Endothelial cell of umbilical vein (primary cell): ENCODE measurements at regions not wholly inside any gene's neighbourhood (a gene's known extent, or its start where the extent isn't known, plus 50 kb on each side); places are given as distances from the start of the nearest gene placed in this dataset.

Experiments used
- BruUV-seq: library from RNA; stranded (reverse); fragments of 400-500 nt; replicated peaks from 2 replicates; lab custom pipeline; 2021; lab: Mats Ljungman, UMichigan
- CTCF ChIA-PET: fragments of 300-600, 350-600 bp; sonication (Branson Sonifier 250); formaldehyde crosslinking; loops from one replicate; lab custom pipeline; 2021; ENCODE audit warnings: antibody characterized with exemption, inconsistent platforms; lab: Charles Lee
- POLR2A ChIA-PET: fragments of 300-600, 350-600 bp; sonication (Branson Sonifier 250); formaldehyde crosslinking; loops from one replicate; lab custom pipeline; 2021; ENCODE audit warnings: antibody characterized with exemption, inconsistent platforms; lab: Charles Lee
- DNase-seq: peaks from one replicate; pipeline ENCODE4 v3.0.0-alpha.2; 2011; ENCODE audit warnings: low read depth, low spot score
- FAIRE-seq: peaks from 2 replicates; lab custom pipeline; 2011; peaks lifted over from hg19 to GRCh38; lab: Jason Lieb, UNC
- H2AFZ ChIP-seq: 2 replicates; pipeline ENCODE4 v1.6.0; 2012; ENCODE audit warnings: low read depth, low read length, control low read depth, inconsistent platforms
- H3K27ac ChIP-seq: 2 replicates; pipeline ENCODE4 v1.5.1; 2011; ENCODE audit warnings: low read depth, mild to moderate bottlenecking, control low read depth, low read length, moderate library complexity; ENCODE audit not compliant: insufficient read depth
- H3K27me3 ChIP-seq, 2 experiments: 2 replicates each; pipeline versions ENCODE4 v1.6.0 to v1.6.1; 2011; ENCODE audit warnings: low read length in 2 of 2, mixed read lengths in 1 of 2; ENCODE audit not compliant: control insufficient read depth in 2 of 2, insufficient read depth in 2 of 2
- H3K36me3 ChIP-seq, 2 experiments: 2 replicates in 1 of 2; 3 replicates in 1 of 2; pipeline ENCODE4 v1.5.1; 2011; ENCODE audit warnings: low read length in 2 of 2, mild to moderate bottlenecking in 1 of 2, moderate library complexity in 1 of 2; ENCODE audit not compliant: control insufficient read depth in 2 of 2, insufficient read depth in 2 of 2; ENCODE audit errors: extremely low read depth in 1 of 2
- H3K4me1 ChIP-seq: 3 replicates; pipeline ENCODE4 v1.5.1; 2011; ENCODE audit warnings: mild to moderate bottlenecking, low read length; ENCODE audit not compliant: control insufficient read depth, insufficient read depth; ENCODE audit errors: extremely low read depth
- H3K4me2 ChIP-seq: 2 replicates; pipeline ENCODE4 v1.6.1; 2011; ENCODE audit warnings: low read length, control low read depth, mixed read lengths; ENCODE audit not compliant: insufficient read depth
- H3K4me3 ChIP-seq, 3 experiments: fragments of 200-600 bp in 1 of 3; sonication (generic), shearing (Covaris generic) in 1 of 3; replicated peaks in 1 of 3; 2 replicates each; pipeline ENCODE4 v1.5.1; 2011 to 2016; ENCODE audit warnings: control low read depth in 3 of 3, low read length in 3 of 3, mild to moderate bottlenecking in 2 of 3, inconsistent platforms in 1 of 3, low read depth in 1 of 3, moderate library complexity in 1 of 3; ENCODE audit not compliant: insufficient read depth in 1 of 3
- H3K79me2 ChIP-seq: 2 replicates; pipeline ENCODE4 v1.6.0; 2012; ENCODE audit warnings: low read length, inconsistent platforms; ENCODE audit not compliant: control insufficient read depth, insufficient read depth
- H3K9ac ChIP-seq: replicated peaks from 2 replicates; pipeline ENCODE3; 2011; ENCODE audit warnings: low read length, control low read depth; ENCODE audit not compliant: insufficient read depth; ENCODE audit errors: extremely low read depth
- H3K9me1 ChIP-seq: replicated peaks from 3 replicates; pipeline ENCODE4 v1.6.0; 2011; ENCODE audit warnings: mild to moderate bottlenecking, low read length; ENCODE audit not compliant: control insufficient read depth, insufficient read depth; ENCODE audit errors: extremely low read depth
- H3K9me3 ChIP-seq: replicated peaks from 2 replicates; pipeline ENCODE4 v1.5.1; 2012; ENCODE audit warnings: low read length, inconsistent platforms; ENCODE audit not compliant: control insufficient read depth, insufficient read depth
- H4K20me1 ChIP-seq: replicated peaks from 2 replicates; pipeline ENCODE3; 2011; ENCODE audit warnings: mild to moderate bottlenecking, low read length; ENCODE audit not compliant: control insufficient read depth, insufficient read depth; ENCODE audit errors: extremely low read depth
- CTCF ChIP-seq, 2 donors: IDR thresholded peaks; 1 replicate in 1 of 2; 2 replicates in 1 of 2; pipeline ENCODE4 v1.5.1; 2011; ENCODE audit warnings: low read length in 2 of 2, mild to moderate bottlenecking in 2 of 2, moderate library complexity in 2 of 2, control low read depth in 1 of 2, inconsistent platforms in 1 of 2, low read depth in 1 of 2; ENCODE audit not compliant: insufficient read depth in 1 of 2; ENCODE audit errors: extremely low read depth in 1 of 2
- EZH2 ChIP-seq: IDR thresholded peaks from 2 replicates; pipeline ENCODE4 v1.6.1; 2012; ENCODE audit warnings: borderline replicate concordance, low read depth, mild to moderate bottlenecking, moderate library complexity, low read length, inconsistent platforms; ENCODE audit not compliant: severe bottlenecking
- FOS ChIP-seq: IDR thresholded peaks from 2 replicates; pipeline ENCODE4 v1.6.1; 2011; ENCODE audit warnings: mild to moderate bottlenecking, low read length, moderate library complexity, borderline replicate concordance; ENCODE audit not compliant: insufficient read depth
- GATA2 ChIP-seq: IDR thresholded peaks from 2 replicates; pipeline ENCODE4 v1.7.0; 2011; ENCODE audit warnings: low read depth, mild to moderate bottlenecking, moderate library complexity, mixed read lengths, low read length; ENCODE audit not compliant: insufficient read length, insufficient read depth
- JUN ChIP-seq: IDR thresholded peaks from 2 replicates; pipeline ENCODE4 v1.6.1; 2011; ENCODE audit warnings: borderline replicate concordance, low read depth; ENCODE audit not compliant: insufficient read length, insufficient read depth
- MAX ChIP-seq: IDR thresholded peaks from 2 replicates; pipeline ENCODE4 v1.6.1; 2011; ENCODE audit not compliant: insufficient read depth, insufficient read length
- MYC ChIP-seq: IDR thresholded peaks from one replicate; pipeline ENCODE4 v1.6.1; 2011; ENCODE audit warnings: mild to moderate bottlenecking, low read depth, low read length
- POLR2A ChIP-seq: IDR thresholded peaks from 2 replicates; pipeline ENCODE4 v1.6.1; 2012; ENCODE audit warnings: low read depth, mild to moderate bottlenecking, control low read depth, low read length
- POLR2AphosphoS5 ChIP-seq: IDR thresholded peaks from 2 replicates; pipeline ENCODE4 v1.6.1; 2012; ENCODE audit warnings: low read depth, mild to moderate bottlenecking, control low read depth, low read length, moderate library complexity; ENCODE audit not compliant: insufficient read depth
- dilution Hi-C: fragments of 300-500 bp; cut with MboI; formaldehyde crosslinking; loops from one replicate; pipeline ENCODE4 v1.15.0; 2019; ENCODE audit warnings: low sequenced_read_pairs; ENCODE audit not compliant: extremely low pct_ligation_motif_present
- intact Hi-C: fragments of 100-400 bp; cut with micrococcal nuclease; formaldehyde crosslinking; loops from one replicate; pipeline ENCODE4 v1.10.0; 2022

- intact Hi-C loops (no loop called here), dilution Hi-C loops (no loop called here)
- Histone ChIP-seq H3K4me2 (no peak overlapping the region), H4K20me1 (no peaks in the 10 kb centered on the region), H3K79me2 (no peaks in the 10 kb centered on the region), H3K27ac (no peak overlapping the region), H3K27me3 (no peaks in the 10 kb centered on the region), H3K4me3 (no peak overlapping the region), H2AFZ (no peak overlapping the region), H3K9ac (no peak overlapping the region), H3K4me1 (peaks cover 24% of the 10 kb centered on the region), H3K9me1 (no peaks in the 10 kb centered on the region), H3K36me3 (no peaks in the 10 kb centered on the region), H3K9me3 (no peaks in the 10 kb centered on the region)
- FAIRE-seq (no peak), DNase-seq (no peak)
- TF ChIP-seq EZH2 (no peak), MAX (no peak), JUN (no peak), POLR2AphosphoS5 (no peak), POLR2A (no peak), MYC (no peak)
- CTCF ChIA-PET, result interaction anchor here (1.2 kb wide), 1 partner anchor 25 kb away, joined by 3 read pairs; no protein-coding TSS in a partner anchor
- no TSS peak for BruUV-seq
- POLR2A ChIA-PET, result no interaction called here
These were observed 1352.2 kb downstream of the SUCLG1 start for GRCh38 chr2:83106853-83107252.

GRCh38 chr2:83104202-83104601 is 1354.9 kb downstream of the SUCLG1 start:
- dilution Hi-C loops (no loop called here), intact Hi-C loops (loop anchor here (1.0 kb wide), 3 partner anchors 49 to 92 kb away; no protein-coding TSS in a partner anchor)
- Histone ChIP-seq H2AFZ (no peak overlapping the region), H3K9ac (peak overlapping the region; percentile 72), H3K4me2 (peak overlapping the region; percentile 76), H3K4me3 (no peak overlapping the region), H3K4me1 (peaks cover 24% of the 10 kb centered on the region), H3K79me2 (no peaks in the 10 kb centered on the region), H4K20me1 (no peaks in the 10 kb centered on the region), H3K9me3 (no peaks in the 10 kb centered on the region), H3K27me3 (no peaks in the 10 kb centered on the region), H3K36me3 (no peaks in the 10 kb centered on the region), H3K27ac (peak overlapping the region; percentile 86), H3K9me1 (no peaks in the 10 kb centered on the region)
- ChIA-PET CTCF (interaction anchor here (1.0 to 1.2 kb wide), 3 partner anchors 10 to 92 kb away, joined by 3 read pairs; no protein-coding TSS in a partner anchor), POLR2A (interaction anchor here (0.8 kb wide), 1 partner anchor 81 kb away, joined by 3 read pairs; no protein-coding TSS in a partner anchor)
- DNase-seq (no peak), FAIRE-seq (no peak)
- TF ChIP-seq JUN, result no peak
- no peak for TF ChIP-seq GATA2
- no peak for TF ChIP-seq FOS
- no peak for TF ChIP-seq POLR2AphosphoS5
- no peak for TF ChIP-seq MYC
- TF ChIP-seq POLR2A, result no peak
- no peak for TF ChIP-seq MAX
- no peak for TF ChIP-seq EZH2
- TF ChIP-seq CTCF (IDR thresholded peaks at IDR 0.05; ENCODE audit: extremely low read depth in 1 of 2, insufficient read depth in 1 of 2, low read depth in 1 of 2, low read length in 2 of 2), result no peak
- no TSS peak for BruUV-seq
